GM12892 (cell line): ENCODE measurements at regions not wholly inside any gene's neighbourhood (a gene's known extent, or its start where the extent isn't known, plus 50 kb on each side); places are given as distances from the start of the nearest gene placed in this dataset.

Experiments used
- POLR2A ChIP-seq: IDR thresholded peaks from 2 replicates; pipeline ENCODE4 v1.6.1; 2011; ENCODE audit warnings: low read depth, low read length, control low read depth
- TAF1 ChIP-seq: IDR thresholded peaks from 2 replicates; pipeline ENCODE4 v1.6.1; 2011; ENCODE audit warnings: low read depth, mild to moderate bottlenecking, control low read depth, low read length, borderline replicate concordance

GRCh38 chr9:118652258-118652657 lies 717.0 kb downstream of the BRINP1 start:
- TF ChIP-seq TAF1 = no peak
- no peak for TF ChIP-seq POLR2A
